HL-60 (cell line): ENCODE measurements at regions not wholly inside any gene's neighbourhood (a gene's known extent, or its start where the extent isn't known, plus 50 kb on each side); places are given as distances from the start of the nearest gene placed in this dataset.

Experiments used
- DNase-seq, 2 experiments: peaks; one replicate each; pipeline ENCODE4 v3.0.0-alpha.2; 2010 to 2020; ENCODE audit warnings: low read depth in 1 of 2, low spot score in 1 of 2
- H3K27ac ChIP-seq: fragments of 250-450 bp; sonication (Bioruptor Pico); replicated peaks from 2 replicates; pipeline ENCODE4 v1.5.1; 2020; ENCODE audit warnings: mild to moderate bottlenecking, moderate library complexity
- H3K27me3 ChIP-seq: fragments of 250-450 bp; sonication (Bioruptor Pico); 2 replicates; pipeline ENCODE4 v1.5.1; 2021; ENCODE audit warnings: mild to moderate bottlenecking, moderate library complexity; ENCODE audit not compliant: insufficient read depth, poor library complexity, severe bottlenecking
- H3K4me3 ChIP-seq: replicated peaks from 2 replicates; pipeline ENCODE4 v1.5.1; 2011; ENCODE audit warnings: mild to moderate bottlenecking, control low read depth, low read length; ENCODE audit not compliant: insufficient read depth
- GABPA ChIP-seq: IDR thresholded peaks from 2 replicates; pipeline ENCODE4 v1.6.1; 2012; ENCODE audit warnings: low read depth
- POLR2AphosphoS5 ChIP-seq: IDR thresholded peaks from 2 replicates; pipeline ENCODE4 v1.6.1; 2012; ENCODE audit warnings: low read depth
- SPI1 ChIP-seq: IDR thresholded peaks from 2 replicates; pipeline ENCODE4 v1.6.1; 2012; ENCODE audit warnings: low read depth, mild to moderate bottlenecking, borderline replicate concordance
- TF ChIP-seq, protein P1 (sequence below): IDR thresholded peaks from 2 replicates; pipeline ENCODE4 v1.6.1; 2012; ENCODE audit warnings: low read depth; ENCODE audit not compliant: insufficient replicate concordance
- TF ChIP-seq, protein P2 (sequence below): IDR thresholded peaks from one replicate; pipeline ENCODE4 v1.5.1; 2011; ENCODE audit warnings: low read length, control low read depth, inconsistent platforms; ENCODE audit not compliant: insufficient read depth

DNA sequence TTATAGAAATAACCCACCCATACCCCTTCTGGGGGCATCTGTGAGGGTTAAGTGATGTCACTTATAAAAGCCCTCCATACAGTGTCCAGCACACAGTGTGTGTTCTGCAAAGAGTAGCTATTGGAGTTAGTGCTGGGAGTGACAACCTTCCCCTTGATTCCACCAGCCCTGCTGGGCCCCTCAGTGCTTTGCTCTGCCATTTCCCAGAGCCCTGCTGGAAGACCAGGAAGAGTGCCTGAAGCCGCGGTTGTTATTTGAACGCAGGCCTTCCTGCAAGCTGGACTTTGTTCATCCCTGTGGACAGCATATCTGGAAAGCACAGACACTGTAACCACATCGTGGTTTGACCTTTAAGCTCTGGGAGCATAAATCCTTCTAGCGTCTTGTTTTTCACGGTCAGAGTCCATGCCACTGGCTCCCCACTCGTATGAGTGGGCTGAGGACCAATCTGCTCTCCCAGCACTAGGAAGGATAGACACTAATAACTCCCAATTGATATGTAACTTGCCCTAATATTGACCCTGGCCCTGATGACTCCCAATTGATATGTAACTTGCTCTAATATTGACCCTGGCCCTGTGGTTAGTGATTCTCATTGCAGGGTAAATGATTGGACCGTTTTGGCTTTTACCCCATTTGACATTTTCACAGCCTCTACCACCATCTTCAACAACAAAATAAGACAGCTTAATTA, 297.1 kb upstream of the MAF start:
- Histone ChIP-seq H3K4me3 (no peak overlapping the region), H3K27me3 (no peaks in the 10 kb centered on the region), H3K27ac (no peak overlapping the region)
- no peak for DNase-seq
- TF ChIP-seq, protein P1, sequence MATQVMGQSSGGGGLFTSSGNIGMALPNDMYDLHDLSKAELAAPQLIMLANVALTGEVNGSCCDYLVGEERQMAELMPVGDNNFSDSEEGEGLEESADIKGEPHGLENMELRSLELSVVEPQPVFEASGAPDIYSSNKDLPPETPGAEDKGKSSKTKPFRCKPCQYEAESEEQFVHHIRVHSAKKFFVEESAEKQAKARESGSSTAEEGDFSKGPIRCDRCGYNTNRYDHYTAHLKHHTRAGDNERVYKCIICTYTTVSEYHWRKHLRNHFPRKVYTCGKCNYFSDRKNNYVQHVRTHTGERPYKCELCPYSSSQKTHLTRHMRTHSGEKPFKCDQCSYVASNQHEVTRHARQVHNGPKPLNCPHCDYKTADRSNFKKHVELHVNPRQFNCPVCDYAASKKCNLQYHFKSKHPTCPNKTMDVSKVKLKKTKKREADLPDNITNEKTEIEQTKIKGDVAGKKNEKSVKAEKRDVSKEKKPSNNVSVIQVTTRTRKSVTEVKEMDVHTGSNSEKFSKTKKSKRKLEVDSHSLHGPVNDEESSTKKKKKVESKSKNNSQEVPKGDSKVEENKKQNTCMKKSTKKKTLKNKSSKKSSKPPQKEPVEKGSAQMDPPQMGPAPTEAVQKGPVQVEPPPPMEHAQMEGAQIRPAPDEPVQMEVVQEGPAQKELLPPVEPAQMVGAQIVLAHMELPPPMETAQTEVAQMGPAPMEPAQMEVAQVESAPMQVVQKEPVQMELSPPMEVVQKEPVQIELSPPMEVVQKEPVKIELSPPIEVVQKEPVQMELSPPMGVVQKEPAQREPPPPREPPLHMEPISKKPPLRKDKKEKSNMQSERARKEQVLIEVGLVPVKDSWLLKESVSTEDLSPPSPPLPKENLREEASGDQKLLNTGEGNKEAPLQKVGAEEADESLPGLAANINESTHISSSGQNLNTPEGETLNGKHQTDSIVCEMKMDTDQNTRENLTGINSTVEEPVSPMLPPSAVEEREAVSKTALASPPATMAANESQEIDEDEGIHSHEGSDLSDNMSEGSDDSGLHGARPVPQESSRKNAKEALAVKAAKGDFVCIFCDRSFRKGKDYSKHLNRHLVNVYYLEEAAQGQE = no peak
- TF ChIP-seq GABPA = no peak
- no peak for TF ChIP-seq POLR2AphosphoS5
- TF ChIP-seq, protein P2, sequence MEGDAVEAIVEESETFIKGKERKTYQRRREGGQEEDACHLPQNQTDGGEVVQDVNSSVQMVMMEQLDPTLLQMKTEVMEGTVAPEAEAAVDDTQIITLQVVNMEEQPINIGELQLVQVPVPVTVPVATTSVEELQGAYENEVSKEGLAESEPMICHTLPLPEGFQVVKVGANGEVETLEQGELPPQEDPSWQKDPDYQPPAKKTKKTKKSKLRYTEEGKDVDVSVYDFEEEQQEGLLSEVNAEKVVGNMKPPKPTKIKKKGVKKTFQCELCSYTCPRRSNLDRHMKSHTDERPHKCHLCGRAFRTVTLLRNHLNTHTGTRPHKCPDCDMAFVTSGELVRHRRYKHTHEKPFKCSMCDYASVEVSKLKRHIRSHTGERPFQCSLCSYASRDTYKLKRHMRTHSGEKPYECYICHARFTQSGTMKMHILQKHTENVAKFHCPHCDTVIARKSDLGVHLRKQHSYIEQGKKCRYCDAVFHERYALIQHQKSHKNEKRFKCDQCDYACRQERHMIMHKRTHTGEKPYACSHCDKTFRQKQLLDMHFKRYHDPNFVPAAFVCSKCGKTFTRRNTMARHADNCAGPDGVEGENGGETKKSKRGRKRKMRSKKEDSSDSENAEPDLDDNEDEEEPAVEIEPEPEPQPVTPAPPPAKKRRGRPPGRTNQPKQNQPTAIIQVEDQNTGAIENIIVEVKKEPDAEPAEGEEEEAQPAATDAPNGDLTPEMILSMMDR = no peak
- TF ChIP-seq SPI1 = no peak

DNA sequence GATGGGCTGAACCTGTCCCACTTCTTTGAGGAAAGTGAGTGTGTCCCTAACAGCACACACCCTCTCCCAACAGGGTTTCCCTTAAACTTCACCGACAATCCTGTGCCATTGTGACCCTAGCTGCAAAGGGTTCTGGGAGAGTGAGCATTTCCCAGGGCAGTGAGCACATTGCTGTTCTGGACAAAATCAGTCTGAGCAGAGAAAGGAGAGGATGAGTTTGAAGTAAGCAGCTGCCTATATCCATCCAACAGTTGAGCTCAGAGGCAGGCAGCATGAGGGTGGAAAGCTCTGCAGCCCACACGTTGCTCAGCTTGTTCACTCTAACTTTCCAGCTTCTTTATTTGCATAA, 296.5 kb upstream of the MAF start:
- no peak overlapping the region for H3K27ac ChIP-seq
- no peak for DNase-seq
- H3K27me3 ChIP-seq = no peaks in the 10 kb centered on the region
- TF ChIP-seq, protein P2 = no peak
- TF ChIP-seq SPI1 (no peak), POLR2AphosphoS5 (no peak), GABPA (no peak)
- TF ChIP-seq, protein P1 = no peak
- no peak overlapping the region for H3K4me3 ChIP-seq

DNA sequence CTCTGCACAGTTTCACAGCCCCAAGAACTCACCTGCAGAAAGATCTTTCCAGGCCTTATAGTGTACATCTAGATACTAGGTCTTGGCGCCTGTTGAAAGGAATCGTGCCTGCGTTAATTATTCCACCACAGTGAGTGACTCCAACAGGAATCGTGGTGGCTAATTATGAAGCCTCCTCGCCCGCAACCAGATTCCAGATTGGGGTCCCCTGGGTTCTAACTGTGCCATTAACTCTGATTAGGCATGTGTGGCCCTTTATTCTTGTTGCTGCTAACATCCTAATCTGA, 295.3 kb upstream of the MAF start:
- H3K27me3 ChIP-seq = no peaks in the 10 kb centered on the region
- H3K27ac ChIP-seq = no peak overlapping the region
- TF ChIP-seq, protein P2 = no peak
- TF ChIP-seq GABPA = no peak
- TF ChIP-seq, protein P1 = no peak
- TF ChIP-seq POLR2AphosphoS5 = no peak
- no peak for TF ChIP-seq SPI1
- H3K4me3 ChIP-seq = no peak overlapping the region
- no peak for DNase-seq
